ENCODE measurements at regions not wholly inside any gene's neighbourhood (a gene's known extent, or its start where the extent isn't known, plus 50 kb on each side); places are given as distances from the start of the nearest gene placed in this dataset.
"Not testable (repeated sequence)": the region's sequence is repeated elsewhere in the genome, so short reads cannot be mapped to it uniquely, and the experiment has no call there.

GRCh38 chr1:143905214-143906179, 66.3 kb downstream of the FAM72C start:
- DNase-seq = peak; percentile 37
- Mint-ChIP-seq H3K4me3 (peak overlapping the region; percentile 78), H3K27ac (peak overlapping the region; percentile 30)
- POLR2A ChIA-PET; H3K36me3 Mint-ChIP-seq (ENCODE audit: low read depth); H3K4me1 Mint-ChIP-seq; H3K27me3 Mint-ChIP-seq; CTCF ChIA-PET; intact Hi-C loops (cut with micrococcal nuclease); H3K9me3 Mint-ChIP-seq: not testable (repeated sequence)
- peak; percentile 50 for ATAC-seq (ENCODE audit: low read depth)

GRCh38 chr1:143904622-143904979, 67.2 kb downstream of the FAM72C start:
- DNase-seq; H3K9me3 Mint-ChIP-seq; H3K27ac Mint-ChIP-seq; intact Hi-C loops (cut with micrococcal nuclease); H3K4me1 Mint-ChIP-seq; H3K27me3 Mint-ChIP-seq; H3K36me3 Mint-ChIP-seq (ENCODE audit: low read depth); POLR2A ChIA-PET; CTCF ChIA-PET: not testable (repeated sequence)
- peak overlapping the region; percentile 59 for H3K4me3 Mint-ChIP-seq
- ATAC-seq (ENCODE audit: low read depth) = peak; percentile 80

GRCh38 chr1:143903899-143904621, 67.7 kb downstream of the FAM72C start:
- H3K27ac Mint-ChIP-seq; H3K27me3 Mint-ChIP-seq; H3K36me3 Mint-ChIP-seq (ENCODE audit: low read depth); CTCF ChIA-PET; POLR2A ChIA-PET; H3K9me3 Mint-ChIP-seq; H3K4me1 Mint-ChIP-seq; intact Hi-C loops (cut with micrococcal nuclease): not testable (repeated sequence)
- ATAC-seq (ENCODE audit: low read depth) (peak; percentile 25), DNase-seq (peak; percentile 19)
- H3K4me3 Mint-ChIP-seq = peak overlapping the region; percentile 59

- H3K4me1 Mint-ChIP-seq; POLR2A ChIA-PET; H3K4me3 Mint-ChIP-seq; H3K27ac Mint-ChIP-seq; H3K36me3 Mint-ChIP-seq (ENCODE audit: low read depth); DNase-seq; H3K27me3 Mint-ChIP-seq; H3K9me3 Mint-ChIP-seq; ATAC-seq (ENCODE audit: low read depth); CTCF ChIA-PET; intact Hi-C loops (cut with micrococcal nuclease): not testable (repeated sequence)
These were observed 75.4 kb downstream of the FAM72C start for GRCh38 chr1:143896377-143896776.

GRCh38 chr1:143884932-143885574, 86.7 kb downstream of the FAM72C start:
- POLR2A ChIA-PET; H3K4me3 Mint-ChIP-seq; H3K4me1 Mint-ChIP-seq; H3K9me3 Mint-ChIP-seq; H3K27ac Mint-ChIP-seq; H3K27me3 Mint-ChIP-seq; H3K36me3 Mint-ChIP-seq (ENCODE audit: low read depth); CTCF ChIA-PET; intact Hi-C loops (cut with micrococcal nuclease): not testable (repeated sequence)
- peak; percentile 62 for DNase-seq
- ATAC-seq (ENCODE audit: low read depth) = peak; percentile 88

- peak overlapping the region; percentile 70 for H3K4me3 Mint-ChIP-seq
- peak; percentile 53 for DNase-seq
- H3K27me3 Mint-ChIP-seq; H3K27ac Mint-ChIP-seq; H3K36me3 Mint-ChIP-seq (ENCODE audit: low read depth); CTCF ChIA-PET; intact Hi-C loops (cut with micrococcal nuclease); H3K4me1 Mint-ChIP-seq; POLR2A ChIA-PET; H3K9me3 Mint-ChIP-seq: not testable (repeated sequence)
- ATAC-seq (ENCODE audit: low read depth) = peak; percentile 92
These were observed 87.3 kb downstream of the FAM72C start for GRCh38 chr1:143884532-143884931.

- CTCF ChIA-PET; H3K9me3 Mint-ChIP-seq; H3K4me1 Mint-ChIP-seq; H3K4me3 Mint-ChIP-seq; H3K36me3 Mint-ChIP-seq (ENCODE audit: low read depth); H3K27ac Mint-ChIP-seq; ATAC-seq (ENCODE audit: low read depth); POLR2A ChIA-PET; H3K27me3 Mint-ChIP-seq; DNase-seq; intact Hi-C loops (cut with micrococcal nuclease): not testable (repeated sequence)
These were observed 91.8 kb downstream of the FAM72C start for GRCh38 chr1:143879757-143880536.

GRCh38 chr1:143875947-143876346, 95.8 kb downstream of the FAM72C start:
- POLR2A ChIA-PET; H3K4me3 Mint-ChIP-seq; H3K27ac Mint-ChIP-seq; ATAC-seq (ENCODE audit: low read depth); H3K36me3 Mint-ChIP-seq (ENCODE audit: low read depth); intact Hi-C loops (cut with micrococcal nuclease); CTCF ChIA-PET; H3K9me3 Mint-ChIP-seq; H3K4me1 Mint-ChIP-seq; H3K27me3 Mint-ChIP-seq; DNase-seq: not testable (repeated sequence)

GRCh38 chr1:143874625-143875024, 97.2 kb downstream of the FAM72C start:
- H3K36me3 Mint-ChIP-seq (ENCODE audit: low read depth); DNase-seq; intact Hi-C loops (cut with micrococcal nuclease); H3K4me3 Mint-ChIP-seq; CTCF ChIA-PET; H3K9me3 Mint-ChIP-seq; POLR2A ChIA-PET; H3K4me1 Mint-ChIP-seq; ATAC-seq (ENCODE audit: low read depth); H3K27me3 Mint-ChIP-seq; H3K27ac Mint-ChIP-seq: not testable (repeated sequence)

- H3K27me3 Mint-ChIP-seq; H3K4me1 Mint-ChIP-seq; CTCF ChIA-PET; H3K36me3 Mint-ChIP-seq (ENCODE audit: low read depth); H3K9me3 Mint-ChIP-seq; H3K27ac Mint-ChIP-seq; ATAC-seq (ENCODE audit: low read depth); H3K4me3 Mint-ChIP-seq; DNase-seq; POLR2A ChIA-PET; intact Hi-C loops (cut with micrococcal nuclease): not testable (repeated sequence)
These were observed 98.1 kb downstream of the FAM72C start for GRCh38 chr1:143873650-143874049.

GRCh38 chr1:143870388-143870787, 101.4 kb downstream of the FAM72C start:
- CTCF ChIA-PET; H3K4me3 Mint-ChIP-seq; H3K36me3 Mint-ChIP-seq (ENCODE audit: low read depth); H3K4me1 Mint-ChIP-seq; intact Hi-C loops (cut with micrococcal nuclease); DNase-seq; ATAC-seq (ENCODE audit: low read depth); H3K9me3 Mint-ChIP-seq; H3K27me3 Mint-ChIP-seq; H3K27ac Mint-ChIP-seq; POLR2A ChIA-PET: not testable (repeated sequence)
